WTC11 (cell line): ENCODE measurements at regions not wholly inside any gene's neighbourhood (a gene's known extent, or its start where the extent isn't known, plus 50 kb on each side); places are given as distances from the start of the nearest gene placed in this dataset.

Experiments used
- ATF2 ChIP-seq: sonication (generic); formaldehyde crosslinking; IDR thresholded peaks from 2 replicates; pipeline ENCODE4 v1.8.1; 2022; ENCODE audit warnings: low read depth, missing genetic modification reagents, borderline replicate concordance
- CBFB ChIP-seq: sonication (generic); formaldehyde crosslinking; IDR thresholded peaks from 2 replicates; pipeline ENCODE4 v1.8.1; 2022; ENCODE audit warnings: mild to moderate bottlenecking, low read depth, missing genetic modification reagents
- CTCF ChIP-seq: fragments of 200-600 bp; IDR thresholded peaks from 2 replicates; pipeline ENCODE4 v1.8.0; 2022; ENCODE audit warnings: antibody characterized with exemption
- E2F1 ChIP-seq: sonication (generic); formaldehyde crosslinking; IDR thresholded peaks from 2 replicates; pipeline ENCODE4 v1.8.0; 2022; ENCODE audit warnings: mild to moderate bottlenecking, missing genetic modification reagents
- ESRRA ChIP-seq: sonication (generic); formaldehyde crosslinking; IDR thresholded peaks from 2 replicates; pipeline ENCODE4 v1.8.1; 2022; ENCODE audit warnings: mild to moderate bottlenecking, missing genetic modification reagents, borderline replicate concordance
- ETV6 ChIP-seq: sonication (generic); formaldehyde crosslinking; IDR thresholded peaks from 2 replicates; pipeline ENCODE4 v1.8.1; 2022; ENCODE audit warnings: mild to moderate bottlenecking, missing genetic modification reagents
- HMGA2 ChIP-seq: fragments of 250-450 bp; sonication (Bioruptor Pico); IDR thresholded peaks from 2 replicates; pipeline ENCODE4 v1.4.0; 2021; ENCODE audit warnings: mild to moderate bottlenecking, moderate library complexity
- SP1 ChIP-seq: sonication (generic); formaldehyde crosslinking; conservative IDR thresholded peaks from 2 replicates; pipeline ENCODE4 v1.8.1; 2022; ENCODE audit warnings: missing genetic modification reagents
- TCF7 ChIP-seq: sonication (generic); formaldehyde crosslinking; IDR thresholded peaks from 2 replicates; pipeline ENCODE4 v1.8.0; 2022; ENCODE audit warnings: mild to moderate bottlenecking, low read depth, missing genetic modification reagents, moderate library complexity
- ZBTB43 ChIP-seq: sonication (generic); formaldehyde crosslinking; IDR thresholded peaks from 2 replicates; pipeline ENCODE4 v1.8.1; 2023; ENCODE audit warnings: mild to moderate bottlenecking, missing genetic modification reagents
- ZNF121 ChIP-seq: sonication (generic); formaldehyde crosslinking; IDR thresholded peaks from 2 replicates; pipeline ENCODE4 v1.8.0; 2023; ENCODE audit warnings: missing genetic modification reagents
- TF ChIP-seq, protein P1 (sequence below): sonication (generic); formaldehyde crosslinking; conservative IDR thresholded peaks from 2 replicates; pipeline ENCODE4 v1.8.1; 2022; ENCODE audit warnings: mild to moderate bottlenecking, missing genetic modification reagents
- TF ChIP-seq, protein P2 (sequence below): sonication (generic); formaldehyde crosslinking; conservative IDR thresholded peaks from 2 replicates; pipeline ENCODE4 v1.8.1; 2023; ENCODE audit warnings: mild to moderate bottlenecking, low read depth, missing genetic modification reagents, moderate library complexity
- TF ChIP-seq, protein P3 (sequence below): sonication (generic); formaldehyde crosslinking; IDR thresholded peaks from 2 replicates; pipeline ENCODE4 v1.8.1; 2022; ENCODE audit warnings: missing genetic modification reagents, borderline replicate concordance

DNA sequence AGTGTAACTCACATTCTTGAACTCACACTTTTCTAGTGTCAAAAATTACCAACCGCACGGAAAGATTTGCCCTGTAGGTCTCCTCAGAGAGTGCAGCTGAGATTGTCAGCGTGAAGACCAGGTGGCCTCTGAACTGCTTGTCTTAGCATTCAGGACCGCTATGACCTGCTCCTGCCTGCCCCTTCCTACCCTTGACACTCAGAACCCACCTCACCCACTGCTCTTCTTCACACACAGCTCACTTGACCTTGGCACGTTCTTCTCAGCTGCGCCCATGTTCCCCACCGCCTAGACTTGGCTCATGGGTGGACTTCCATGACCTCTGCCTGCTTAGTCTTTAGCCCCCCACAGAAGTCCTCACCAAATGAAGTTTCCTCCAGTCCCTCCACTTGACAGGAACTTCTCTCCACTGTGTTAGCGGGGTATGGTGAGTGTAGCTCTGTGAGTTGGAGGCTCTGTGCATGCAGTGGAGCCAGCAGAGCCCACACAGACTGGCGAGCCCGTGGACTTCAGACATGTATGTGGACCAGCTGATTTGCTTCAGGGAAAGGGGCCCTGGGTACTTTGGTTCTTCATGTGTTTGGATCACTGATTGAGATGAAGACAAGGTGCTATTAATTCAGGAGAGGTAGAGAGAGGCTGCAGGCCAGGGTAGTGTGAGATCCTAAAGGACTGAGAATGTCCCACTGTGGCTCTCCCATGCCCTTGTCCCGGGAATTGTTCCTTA, 221.3 kb downstream of the OPA1 start:
- TF ChIP-seq CTCF = no peak
- TF ChIP-seq, protein P1, sequence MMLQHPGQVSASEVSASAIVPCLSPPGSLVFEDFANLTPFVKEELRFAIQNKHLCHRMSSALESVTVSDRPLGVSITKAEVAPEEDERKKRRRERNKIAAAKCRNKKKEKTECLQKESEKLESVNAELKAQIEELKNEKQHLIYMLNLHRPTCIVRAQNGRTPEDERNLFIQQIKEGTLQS (CRISPR knock-in tag) = no peak
- no peak for TF ChIP-seq ATF2 (CRISPR knock-in tag)
- no peak for TF ChIP-seq ZNF121 (CRISPR knock-in tag)
- no peak for TF ChIP-seq ETV6
- no peak for TF ChIP-seq CBFB (CRISPR knock-in tag)
- TF ChIP-seq, protein P2, sequence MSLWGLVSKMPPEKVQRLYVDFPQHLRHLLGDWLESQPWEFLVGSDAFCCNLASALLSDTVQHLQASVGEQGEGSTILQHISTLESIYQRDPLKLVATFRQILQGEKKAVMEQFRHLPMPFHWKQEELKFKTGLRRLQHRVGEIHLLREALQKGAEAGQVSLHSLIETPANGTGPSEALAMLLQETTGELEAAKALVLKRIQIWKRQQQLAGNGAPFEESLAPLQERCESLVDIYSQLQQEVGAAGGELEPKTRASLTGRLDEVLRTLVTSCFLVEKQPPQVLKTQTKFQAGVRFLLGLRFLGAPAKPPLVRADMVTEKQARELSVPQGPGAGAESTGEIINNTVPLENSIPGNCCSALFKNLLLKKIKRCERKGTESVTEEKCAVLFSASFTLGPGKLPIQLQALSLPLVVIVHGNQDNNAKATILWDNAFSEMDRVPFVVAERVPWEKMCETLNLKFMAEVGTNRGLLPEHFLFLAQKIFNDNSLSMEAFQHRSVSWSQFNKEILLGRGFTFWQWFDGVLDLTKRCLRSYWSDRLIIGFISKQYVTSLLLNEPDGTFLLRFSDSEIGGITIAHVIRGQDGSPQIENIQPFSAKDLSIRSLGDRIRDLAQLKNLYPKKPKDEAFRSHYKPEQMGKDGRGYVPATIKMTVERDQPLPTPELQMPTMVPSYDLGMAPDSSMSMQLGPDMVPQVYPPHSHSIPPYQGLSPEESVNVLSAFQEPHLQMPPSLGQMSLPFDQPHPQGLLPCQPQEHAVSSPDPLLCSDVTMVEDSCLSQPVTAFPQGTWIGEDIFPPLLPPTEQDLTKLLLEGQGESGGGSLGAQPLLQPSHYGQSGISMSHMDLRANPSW (CRISPR knock-in tag) = no peak
- no peak for TF ChIP-seq SP1 (CRISPR knock-in tag)
- TF ChIP-seq ZBTB43 = no peak
- TF ChIP-seq HMGA2 (CRISPR knock-in tag) = no peak
- no peak for TF ChIP-seq E2F1 (CRISPR knock-in tag)
- no peak for TF ChIP-seq ESRRA (CRISPR knock-in tag)
- TF ChIP-seq, protein P3, sequence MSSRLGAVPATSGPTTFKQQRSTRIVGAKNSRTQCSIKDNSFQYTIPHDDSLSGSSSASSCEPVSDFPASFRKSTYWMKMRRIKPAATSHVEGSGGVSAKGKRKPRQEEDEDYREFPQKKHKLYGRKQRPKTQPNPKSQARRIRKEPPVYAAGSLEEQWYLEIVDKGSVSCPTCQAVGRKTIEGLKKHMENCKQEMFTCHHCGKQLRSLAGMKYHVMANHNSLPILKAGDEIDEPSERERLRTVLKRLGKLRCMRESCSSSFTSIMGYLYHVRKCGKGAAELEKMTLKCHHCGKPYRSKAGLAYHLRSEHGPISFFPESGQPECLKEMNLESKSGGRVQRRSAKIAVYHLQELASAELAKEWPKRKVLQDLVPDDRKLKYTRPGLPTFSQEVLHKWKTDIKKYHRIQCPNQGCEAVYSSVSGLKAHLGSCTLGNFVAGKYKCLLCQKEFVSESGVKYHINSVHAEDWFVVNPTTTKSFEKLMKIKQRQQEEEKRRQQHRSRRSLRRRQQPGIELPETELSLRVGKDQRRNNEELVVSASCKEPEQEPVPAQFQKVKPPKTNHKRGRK = no peak
- no peak for TF ChIP-seq TCF7 (CRISPR knock-in tag)
